Germinal center (tissue), 1 donor: ENCODE measurements at regions not wholly inside any gene's neighbourhood (a gene's known extent, or its start where the extent isn't known, plus 50 kb on each side); places are given as distances from the start of the nearest gene placed in this dataset.
"Not testable (repeated sequence)": the region's sequence is repeated elsewhere in the genome, so short reads cannot be mapped to it uniquely, and the experiment has no call there.

Experiments used
- DNase-seq: peaks from one replicate; pipeline ENCODE4 v3.0.0; 2012; ENCODE audit warnings: mixed read lengths, low spot score

DNA sequence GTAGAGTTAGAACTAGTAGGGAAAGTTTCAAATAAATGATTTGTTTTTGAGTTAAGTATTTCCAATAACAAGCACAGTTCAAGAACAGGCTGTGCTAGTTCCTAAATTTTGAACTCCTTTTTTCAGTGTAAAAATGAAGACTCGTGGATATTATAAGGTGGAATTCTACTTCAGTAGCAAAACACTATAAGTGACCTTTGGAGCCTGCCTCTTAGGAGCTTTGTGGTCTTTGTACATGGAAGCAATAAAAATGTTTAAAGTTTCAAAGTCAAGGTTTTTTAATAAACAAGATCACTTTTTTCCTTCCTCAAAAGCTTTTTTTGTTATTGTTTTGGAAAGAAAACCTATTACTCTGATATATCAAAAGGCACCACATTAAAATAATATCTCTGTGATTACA, 292.4 kb upstream of the VWC2 start:
- no peak for DNase-seq

DNA sequence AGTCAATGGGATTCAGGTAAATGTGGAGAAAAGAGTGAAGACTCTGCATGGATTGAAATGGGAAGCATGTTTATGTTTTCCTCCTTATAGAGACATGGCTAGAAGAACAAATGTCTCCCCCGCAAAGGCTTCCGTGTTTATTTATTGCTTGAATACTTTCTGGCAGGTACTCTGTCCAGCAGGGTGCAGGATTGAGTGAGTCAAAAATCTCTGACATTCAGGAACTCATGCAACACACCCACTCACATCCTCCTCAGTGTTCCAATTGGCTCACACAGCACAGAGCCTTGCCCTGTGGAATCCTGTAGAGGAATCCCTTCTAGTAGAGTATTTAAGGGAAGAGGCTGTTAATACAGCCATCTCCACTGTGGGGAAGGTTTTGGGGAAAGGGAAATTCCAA, 290.3 kb upstream of the VWC2 start:
- no peak for DNase-seq

DNA sequence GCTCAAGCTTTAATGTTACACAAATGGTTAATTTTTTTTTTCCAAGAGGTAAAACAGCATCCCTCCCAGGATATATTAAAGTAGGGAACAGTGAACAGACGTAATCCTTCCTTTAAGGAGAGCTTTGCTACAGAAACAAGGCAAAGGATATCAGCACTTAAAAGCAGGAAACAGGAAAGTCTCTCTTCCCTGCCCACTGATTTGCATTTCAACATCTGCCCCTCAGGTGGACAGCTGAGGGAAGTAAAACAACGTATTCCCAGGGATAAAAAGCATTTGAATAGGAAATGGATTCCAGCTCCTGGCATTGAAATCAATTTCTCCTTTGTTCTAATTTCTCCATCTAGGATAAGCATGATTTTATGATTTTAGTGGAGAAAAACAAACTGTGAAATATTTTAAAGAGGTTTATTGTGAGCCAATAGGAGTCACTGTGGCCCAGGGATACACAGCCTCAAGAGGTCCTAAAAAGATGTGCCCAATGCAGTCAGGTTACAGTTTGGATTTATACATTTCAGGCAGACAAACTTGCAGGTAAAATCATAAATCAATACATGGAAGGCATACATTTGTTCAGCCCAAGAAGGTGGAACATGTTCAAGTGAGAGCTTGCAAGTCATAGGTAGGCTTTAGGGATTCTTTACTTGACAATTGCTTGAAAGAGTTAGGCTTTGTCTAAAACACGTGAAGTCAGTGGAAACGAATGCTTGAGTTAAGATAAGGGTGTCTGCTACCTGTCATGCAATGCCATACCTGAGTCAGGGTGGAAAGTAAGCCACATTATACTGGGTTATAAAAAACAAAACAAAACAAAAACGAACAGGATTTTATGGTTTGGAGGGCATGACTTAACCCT, 286.2 kb upstream of the VWC2 start:
- no peak for DNase-seq

DNA sequence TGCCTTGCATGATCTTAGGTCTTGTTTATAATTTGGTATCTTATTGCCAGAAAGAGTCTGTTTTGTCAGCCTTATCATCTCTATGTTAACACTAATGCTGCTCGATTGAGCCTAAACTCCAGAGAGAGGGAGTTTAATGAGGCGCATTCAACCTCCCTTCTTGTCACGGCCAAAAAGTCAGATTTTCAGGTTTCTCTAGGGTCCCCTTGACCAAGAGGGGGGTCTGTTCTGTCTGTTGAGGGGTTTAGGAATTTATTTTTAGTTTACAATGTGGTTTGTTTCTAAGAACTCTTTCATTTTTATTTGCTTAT, 285.7 kb upstream of the VWC2 start:
- no peak for DNase-seq

DNA sequence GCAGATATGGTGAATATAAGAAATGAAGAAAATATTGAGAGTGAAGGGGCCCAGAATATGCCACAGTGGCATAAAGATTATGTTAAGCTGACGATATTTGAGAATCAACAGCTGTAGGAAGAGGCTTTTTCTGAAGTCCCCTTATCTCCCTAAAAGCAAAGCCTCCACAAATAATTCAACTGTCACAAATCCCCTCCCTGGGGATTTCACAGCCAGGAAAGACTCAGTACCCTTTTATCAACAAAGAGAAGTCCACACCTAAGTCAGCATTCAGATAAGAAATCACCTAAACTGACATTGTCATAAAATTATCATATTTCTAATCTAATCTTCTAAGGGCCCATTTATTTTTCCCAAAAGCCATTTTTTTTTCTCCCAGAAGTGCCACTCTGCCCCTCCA, 284.9 kb upstream of the VWC2 start:
- no peak for DNase-seq

DNA sequence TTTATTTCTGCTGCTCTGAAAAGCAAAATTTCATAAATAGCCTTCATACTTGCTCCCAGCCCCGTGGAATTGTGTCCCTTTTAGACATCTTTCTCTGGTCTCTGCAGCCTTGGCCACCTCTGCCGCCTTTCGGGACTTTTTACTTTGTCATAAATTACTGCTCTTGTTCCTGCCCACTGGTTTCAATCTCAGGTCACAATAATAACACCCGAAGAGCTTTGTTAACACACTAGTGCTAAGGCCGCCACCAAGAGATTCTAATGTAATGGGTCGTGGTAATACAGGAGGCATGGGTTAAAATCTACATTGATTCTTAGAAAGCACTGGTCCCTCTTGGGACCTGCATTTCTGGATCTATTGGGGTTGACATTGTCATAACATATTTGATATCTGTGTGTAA, 276.0 kb upstream of the VWC2 start:
- no peak for DNase-seq

DNA sequence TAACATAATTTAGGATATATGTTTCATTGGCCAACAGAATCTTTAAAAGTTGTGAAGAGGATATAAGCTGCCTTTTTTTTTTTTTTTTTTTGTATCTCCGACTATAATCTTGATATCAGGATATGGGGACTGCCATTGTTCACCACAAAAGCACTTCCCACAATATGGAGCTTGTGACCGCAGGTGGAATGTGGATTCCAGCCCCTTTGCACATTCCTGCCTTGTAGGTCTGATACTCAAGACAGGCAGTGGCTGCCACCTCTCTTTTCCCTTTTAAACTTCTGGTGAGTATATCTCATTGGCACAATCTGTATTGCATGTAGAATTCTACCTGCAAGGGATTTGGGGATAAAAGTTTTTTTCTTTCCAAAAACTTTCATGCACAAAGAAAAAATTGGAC, 272.7 kb upstream of the VWC2 start:
- no peak for DNase-seq

DNA sequence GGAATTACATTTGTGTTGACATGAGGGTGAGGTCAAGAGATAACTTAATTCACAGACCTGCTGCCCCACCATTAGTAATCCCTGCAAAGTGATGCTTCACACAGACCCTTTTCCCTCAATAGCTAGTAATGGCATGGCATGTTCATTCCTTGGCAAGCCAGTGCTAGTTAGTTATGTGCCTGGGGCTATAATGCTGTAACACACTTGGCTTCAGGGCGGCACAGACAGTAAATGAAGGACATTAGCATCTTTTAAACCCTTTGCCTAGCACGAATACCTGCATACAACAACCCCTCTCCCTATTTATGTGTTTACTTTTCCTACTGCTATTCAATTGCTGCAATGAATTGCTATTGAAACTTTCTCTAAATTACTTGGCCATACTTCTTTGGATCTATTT, 266.2 kb upstream of the VWC2 start:
- not testable (repeated sequence) for DNase-seq

DNA sequence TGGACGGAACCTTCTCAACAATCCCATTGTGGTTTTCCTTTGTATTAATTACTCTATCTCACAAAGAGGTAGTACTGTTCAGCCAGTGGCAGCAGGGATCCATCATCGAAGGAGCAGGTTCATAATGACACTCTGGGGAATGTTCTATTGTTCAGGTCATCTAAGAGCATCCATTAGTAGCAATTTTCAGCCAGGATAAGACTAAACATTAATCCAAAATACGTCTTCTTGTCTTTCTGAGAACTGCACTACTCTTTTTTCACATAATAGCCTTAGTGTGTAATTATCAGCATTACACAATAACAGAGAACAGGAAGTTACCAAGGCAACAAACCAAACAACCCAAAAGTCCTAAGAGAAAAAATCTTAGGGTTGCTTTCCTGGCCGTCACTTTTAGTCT, 259.5 kb upstream of the VWC2 start:
- no peak for DNase-seq

DNA sequence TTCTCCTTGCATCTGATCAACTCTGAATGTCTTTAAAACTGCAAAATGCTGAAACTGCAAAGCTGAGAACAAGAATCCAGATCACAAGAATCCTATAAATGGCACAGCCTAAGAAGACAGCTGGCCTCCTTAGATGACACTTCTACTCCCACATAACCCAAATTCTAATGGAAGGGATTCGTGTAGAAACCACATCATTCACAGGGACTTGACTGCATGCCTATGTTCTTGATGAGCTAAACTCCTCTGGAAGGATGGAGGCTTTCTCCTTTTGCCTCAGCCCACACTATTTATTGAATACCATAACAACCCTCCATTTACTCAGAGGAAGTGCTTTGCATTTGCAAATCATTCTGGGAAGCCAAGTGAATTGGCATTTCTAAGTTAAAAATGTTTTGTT, 252.5 kb upstream of the VWC2 start:
- no peak for DNase-seq

DNA sequence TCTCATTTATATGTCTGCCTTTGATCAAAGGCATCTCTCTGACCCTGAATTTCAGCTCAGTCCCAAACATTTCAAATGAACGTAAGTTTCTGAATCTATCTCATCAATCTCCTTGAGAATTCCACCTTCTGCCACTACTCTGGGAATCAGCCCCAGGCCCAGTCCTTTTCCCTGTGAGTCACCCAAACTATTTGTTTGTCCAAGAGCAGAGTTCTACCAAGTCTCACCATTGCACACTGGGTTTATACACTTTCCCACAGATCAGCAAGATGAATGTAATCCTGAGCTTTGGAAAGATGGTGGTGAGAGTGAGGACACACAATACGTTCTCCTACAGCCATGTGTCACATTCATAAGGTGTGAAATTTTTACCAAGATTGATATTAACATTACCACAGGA, 251.3 kb upstream of the VWC2 start:
- no peak for DNase-seq

DNA sequence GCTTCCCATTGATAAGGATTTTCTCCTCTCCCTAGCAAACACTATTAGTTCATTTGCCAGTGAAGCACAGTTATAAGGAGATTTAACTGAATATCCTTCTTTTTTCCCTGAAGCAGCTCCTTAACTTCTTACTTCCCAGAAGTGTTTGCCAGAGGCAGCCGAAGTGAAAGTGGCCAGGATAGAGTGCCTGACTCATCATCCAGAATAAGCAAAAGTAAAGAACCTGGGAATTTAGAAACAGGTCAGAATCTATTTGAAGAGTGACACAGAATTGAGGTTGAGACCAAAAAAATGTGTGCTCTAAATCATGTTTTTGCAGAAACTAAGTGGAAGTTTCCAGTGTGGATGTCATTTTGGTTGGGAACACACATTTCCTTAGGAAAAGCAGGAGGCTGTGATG, 249.6 kb upstream of the VWC2 start:
- DNase-seq, result no peak

DNA sequence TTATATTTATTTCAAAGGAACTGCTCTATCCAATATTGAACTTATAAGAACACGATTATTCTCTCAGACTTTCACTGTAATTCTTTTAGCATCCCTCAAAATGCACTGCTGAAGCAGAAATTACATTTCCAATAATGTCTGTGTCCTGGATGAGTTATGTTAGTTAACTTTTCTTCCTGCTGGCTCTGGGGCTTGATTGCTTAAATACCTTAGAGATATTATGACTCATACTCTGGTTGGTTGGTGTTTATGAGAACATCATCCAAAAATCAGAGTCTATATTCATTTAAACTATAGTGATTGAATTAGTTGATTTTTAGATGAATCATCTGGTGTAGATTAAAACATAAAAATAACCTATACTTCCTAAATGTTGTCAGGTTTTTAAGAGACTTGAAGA, 246.3 kb upstream of the VWC2 start:
- no peak for DNase-seq

DNA sequence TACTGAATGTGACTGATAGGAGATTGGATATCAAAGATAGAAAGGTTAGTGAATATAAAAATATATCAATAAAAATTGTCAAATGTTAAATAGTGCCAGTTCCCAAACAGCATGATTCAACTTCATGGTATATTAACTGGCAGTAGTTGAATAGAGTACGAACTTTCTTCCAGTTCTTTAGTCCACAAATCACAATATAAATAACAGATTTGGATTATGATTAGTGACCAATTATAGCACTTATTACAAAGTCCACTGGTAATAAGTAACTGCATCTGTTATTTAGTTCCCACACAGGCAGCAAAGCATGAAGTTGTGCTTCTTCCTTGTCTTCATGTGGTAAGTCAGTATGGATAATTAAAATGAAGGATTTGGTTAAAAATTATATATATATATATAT, 243.0 kb upstream of the VWC2 start:
- DNase-seq, result no peak

DNA sequence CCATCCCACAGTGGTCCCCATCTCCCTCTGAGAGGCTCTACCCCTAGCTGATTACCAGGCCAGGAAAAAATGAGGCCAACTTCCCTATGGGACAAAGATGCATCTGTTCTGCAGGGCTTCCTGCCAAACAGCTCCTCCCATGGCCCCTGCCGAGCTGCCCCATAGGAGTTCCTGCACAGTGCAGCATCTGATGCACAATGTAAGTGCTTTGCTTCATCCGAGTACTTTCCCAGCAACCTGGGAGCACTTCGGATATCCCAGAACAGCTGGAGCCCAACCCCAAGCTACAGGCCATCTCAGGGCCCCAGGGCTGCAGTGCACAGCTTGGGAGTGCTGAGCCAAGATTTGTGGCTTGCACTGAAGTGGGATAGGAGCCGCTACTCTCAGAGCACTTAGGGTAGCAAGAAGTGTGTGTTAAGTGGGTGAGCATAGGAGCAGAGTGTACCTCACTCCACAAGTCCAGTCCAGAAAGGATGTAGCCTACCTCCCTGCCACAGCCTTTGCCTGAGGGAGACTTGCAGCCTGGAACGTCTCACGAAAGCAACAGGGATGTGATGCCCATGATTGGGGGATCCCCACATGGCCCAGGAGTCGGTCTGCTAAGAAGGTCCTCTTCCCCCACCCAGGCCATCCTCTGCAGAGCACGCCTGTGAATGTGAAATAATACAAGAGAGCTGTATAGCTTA, 209.6 kb upstream of the VWC2 start:
- no peak for DNase-seq

DNA sequence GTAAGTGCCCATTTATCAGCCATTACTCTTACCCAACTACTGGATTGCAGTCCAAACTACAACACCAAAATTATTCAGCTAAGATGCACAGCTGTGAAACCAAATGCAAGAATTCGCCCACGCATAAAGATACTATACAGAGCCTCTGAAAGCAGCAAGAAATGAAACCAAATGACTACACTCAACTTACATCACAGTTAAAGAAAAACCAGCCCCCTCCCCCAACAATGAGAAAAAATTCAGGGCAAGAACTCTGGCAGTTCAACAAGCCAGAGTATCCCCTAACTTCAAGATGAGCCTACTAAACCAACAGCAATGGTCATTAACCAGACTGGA, 209.1 kb upstream of the VWC2 start:
- DNase-seq, result no peak

DNA sequence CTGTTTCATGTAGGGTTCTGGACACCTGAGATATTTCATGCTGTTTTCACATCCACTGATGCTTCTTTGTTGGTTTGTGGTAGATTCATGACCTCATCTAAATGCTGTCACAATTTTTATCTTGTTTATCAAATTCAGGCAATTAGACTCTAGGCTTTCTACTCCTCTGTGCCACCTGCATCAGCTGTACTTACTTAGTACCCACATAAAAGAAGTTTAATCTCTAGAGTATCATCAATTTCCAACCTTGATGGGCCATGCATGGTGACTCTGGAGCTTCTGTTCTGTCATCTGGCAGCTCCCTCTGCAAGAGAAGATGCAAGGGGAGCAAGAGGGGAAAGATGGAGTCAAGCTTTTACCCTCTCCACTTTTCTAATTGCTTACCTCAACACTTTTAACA, 195.9 kb upstream of the VWC2 start:
- no peak for DNase-seq

DNA sequence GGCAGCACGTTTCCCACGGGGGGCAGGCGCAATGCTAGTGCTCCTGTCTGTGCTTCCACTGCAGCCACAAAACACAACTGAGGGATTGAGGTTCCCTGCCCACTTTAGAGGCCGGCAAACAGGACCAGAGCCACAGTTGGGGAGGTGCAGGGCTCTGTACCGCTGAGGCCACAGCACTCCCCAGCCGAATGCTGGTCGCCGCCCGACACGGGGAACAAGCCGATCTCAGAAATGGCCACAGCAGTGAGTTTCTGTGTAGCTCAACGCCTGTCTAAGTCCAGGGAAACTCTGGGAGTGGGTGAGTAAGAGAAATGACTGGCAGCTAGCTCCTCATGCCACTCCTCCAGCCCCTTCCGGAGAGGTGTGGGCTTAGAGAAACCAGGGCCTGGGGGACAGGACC, 194.0 kb upstream of the VWC2 start:
- no peak for DNase-seq

DNA sequence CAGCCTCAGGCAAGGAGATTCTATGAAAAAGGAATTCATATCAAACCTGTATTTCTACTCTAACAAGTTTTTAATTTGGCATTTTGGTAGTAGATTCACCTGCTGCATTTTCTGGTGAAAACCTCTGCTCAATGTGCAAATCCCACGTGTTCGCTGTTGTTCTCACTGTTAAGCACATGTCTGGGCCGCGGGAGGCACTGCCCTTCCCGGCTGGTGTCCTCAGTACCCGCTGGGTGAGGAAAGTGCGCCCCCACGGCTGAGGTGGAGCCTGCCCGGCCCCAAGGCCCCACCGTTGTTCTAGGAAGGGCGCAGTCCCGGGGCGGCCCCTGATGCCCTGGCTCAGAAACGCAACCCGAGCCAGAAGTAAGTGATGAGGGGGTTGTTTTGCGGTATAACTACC, 193.4 kb upstream of the VWC2 start:
- no peak for DNase-seq

DNA sequence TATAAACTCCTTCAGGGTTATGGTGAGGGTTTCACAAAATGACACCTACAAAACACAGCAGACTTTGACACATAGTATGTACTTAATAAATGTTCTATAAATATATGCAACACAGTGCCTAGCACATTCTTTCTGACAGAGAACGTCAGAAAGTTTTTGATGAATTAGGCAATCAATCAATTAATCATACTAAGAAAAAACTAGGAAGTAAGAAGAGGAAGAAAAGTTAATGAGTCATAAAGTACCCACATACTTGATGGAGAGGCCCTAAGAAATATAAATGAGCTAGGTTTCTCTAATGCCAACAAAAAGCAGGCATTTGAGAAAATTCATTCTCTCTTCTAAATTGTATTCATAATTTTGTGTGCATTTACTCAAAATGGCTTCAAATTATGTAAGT, 192.7 kb upstream of the VWC2 start:
- no peak for DNase-seq

DNA sequence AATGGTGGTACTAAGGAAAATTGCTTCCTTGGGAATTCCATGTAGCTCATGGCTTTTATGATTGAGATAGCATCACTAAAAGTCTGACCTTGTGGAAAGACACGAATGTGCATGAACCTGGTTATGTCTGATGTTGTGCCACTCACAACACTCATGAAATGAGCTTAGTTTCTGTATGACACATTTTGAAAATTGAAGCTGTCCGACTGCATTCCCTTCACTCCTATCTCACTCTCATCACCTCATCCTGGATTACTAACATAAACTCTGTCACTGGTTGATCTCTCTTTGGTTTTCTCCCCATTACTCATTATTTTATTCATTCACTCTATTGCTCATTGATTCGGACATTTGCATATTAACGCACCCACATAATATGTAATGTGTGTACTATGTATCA, 190.0 kb upstream of the VWC2 start:
- DNase-seq, result no peak

DNA sequence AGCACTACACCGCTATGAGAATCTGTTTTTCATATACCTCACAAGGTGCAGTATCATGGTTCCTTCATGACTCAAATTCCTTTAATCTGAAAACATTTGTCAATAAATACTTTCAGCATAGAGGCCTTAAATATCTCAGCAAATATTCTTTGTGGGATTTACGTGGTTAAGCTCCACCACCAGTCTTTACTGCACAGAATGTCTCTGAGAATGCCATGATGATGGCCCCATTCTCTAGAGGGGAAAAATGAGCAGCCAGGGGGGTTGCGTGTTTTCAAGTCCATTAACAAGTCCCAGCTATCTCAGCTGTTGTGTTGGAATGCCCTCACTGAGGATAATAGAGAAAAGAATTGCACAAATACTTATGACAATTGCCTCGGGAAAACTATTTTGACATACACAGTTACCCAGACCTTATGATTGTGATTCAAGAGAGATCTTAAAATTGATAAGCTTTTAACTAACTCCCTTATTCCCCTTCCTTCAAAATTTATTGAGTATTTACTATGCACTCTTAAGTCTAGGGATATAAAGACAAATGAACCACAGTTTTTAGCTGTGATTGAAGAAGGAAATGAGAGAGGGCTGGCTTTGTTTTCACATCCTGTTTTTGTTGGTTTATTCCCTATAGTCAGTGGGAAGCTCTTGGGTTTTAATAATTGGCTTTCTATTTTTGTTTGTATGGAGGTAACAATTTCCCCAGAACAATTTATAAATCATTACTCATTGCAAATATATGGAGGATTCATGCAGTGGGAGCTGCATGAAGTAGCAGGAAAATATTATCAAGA, 176.5 kb upstream of the VWC2 start:
- DNase-seq, result no peak

DNA sequence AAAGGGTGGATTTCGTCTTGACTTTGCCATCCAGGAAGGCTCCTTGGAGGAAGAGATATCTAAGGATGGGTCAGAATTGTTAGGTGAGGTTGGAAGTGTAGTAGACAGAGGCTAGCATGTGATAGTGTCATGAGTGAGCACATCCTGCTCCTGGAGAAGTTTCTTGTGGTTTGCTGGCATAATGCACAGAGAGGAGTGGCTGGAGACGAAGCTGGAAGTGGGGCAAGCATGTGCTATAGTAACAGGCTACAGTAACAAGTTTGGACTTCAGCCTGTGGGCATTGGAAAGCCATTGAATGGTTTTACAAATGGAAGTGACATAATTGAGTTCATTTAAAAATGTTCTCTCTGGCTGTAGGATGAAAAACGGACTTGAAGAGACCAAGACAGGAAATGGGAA, 175.6 kb upstream of the VWC2 start:
- DNase-seq, result no peak
